Caki2 (cell line): ENCODE measurements at regions not wholly inside any gene's neighbourhood (a gene's known extent, or its start where the extent isn't known, plus 50 kb on each side); places are given as distances from the start of the nearest gene placed in this dataset.
"Not testable (repeated sequence)": the region's sequence is repeated elsewhere in the genome, so short reads cannot be mapped to it uniquely, and the experiment has no call there.

Experiments
- DNase-seq: peaks from one replicate; pipeline ENCODE4 v3.0.0-alpha.2; 2015; ENCODE audit warnings: low read depth
- in situ Hi-C: cut with HindIII; loops from 2 replicates; pipeline ENCODE4 v1.10.0; 2016; ENCODE audit warnings: low sequenced_read_pairs, low pct_unique_long_range_greater_than_20kb, mixed read lengths

- in situ Hi-C loops: no loop called here
- DNase-seq: no peak
Measured at GRCh38 chr10:2885288-2886278, 181.8 kb upstream of the PFKP start.

- DNase-seq, in situ Hi-C loops: not testable (repeated sequence)
Measured at GRCh38 chr10:2883983-2884540, 183.3 kb upstream of the PFKP start.

- DNase-seq: no peak
- in situ Hi-C loops: no loop called here
Measured at GRCh38 chr10:2883238-2883637, 184.1 kb upstream of the PFKP start.

- in situ Hi-C loops: no loop called here
- no peak for DNase-seq
Measured at GRCh38 chr10:2882628-2883027, 184.7 kb upstream of the PFKP start.

GRCh38 chr10:2881720-2882620, 185.4 kb upstream of the PFKP start:
- in situ Hi-C loops: no loop called here
- DNase-seq: no peak

GRCh38 chr10:2880050-2880449, 187.3 kb upstream of the PFKP start:
- DNase-seq, in situ Hi-C loops: not testable (repeated sequence)

- in situ Hi-C loops: no loop called here
- DNase-seq: no peak
Measured at GRCh38 chr10:2878818-2879217, 188.5 kb upstream of the PFKP start.

GRCh38 chr10:2876032-2876431, 191.3 kb upstream of the PFKP start:
- no peak for DNase-seq
- in situ Hi-C loops: no loop called here

GRCh38 chr10:2874963-2875362, 192.4 kb upstream of the PFKP start:
- in situ Hi-C loops: no loop called here
- no peak for DNase-seq

GRCh38 chr10:2873769-2874168, 193.6 kb upstream of the PFKP start:
- in situ Hi-C loops: no loop called here
- no peak for DNase-seq

GRCh38 chr10:2871673-2872219, 195.6 kb upstream of the PFKP start:
- DNase-seq: no peak
- in situ Hi-C loops: no loop called here

- in situ Hi-C loops: no loop called here
- DNase-seq: no peak
Measured at GRCh38 chr10:2870654-2871053, 196.7 kb upstream of the PFKP start.

GRCh38 chr10:2867788-2868299, 199.5 kb upstream of the PFKP start:
- in situ Hi-C loops: no loop called here
- DNase-seq: no peak

- in situ Hi-C loops: no loop called here
- DNase-seq: no peak
Measured at GRCh38 chr10:2866569-2866968, 200.8 kb upstream of the PFKP start.

GRCh38 chr10:2861632-2862210, 205.6 kb upstream of the PFKP start:
- in situ Hi-C loops: no loop called here
- no peak for DNase-seq

GRCh38 chr10:2858452-2858851, 208.9 kb upstream of the PFKP start:
- no peak for DNase-seq
- in situ Hi-C loops: no loop called here

- no peak for DNase-seq
Measured at GRCh38 chr10:2856598-2856997, 210.8 kb upstream of the PFKP start.

More at GRCh38 chr10:2856598-2856997, 210.8 kb upstream of the PFKP start:
- in situ Hi-C loops: no loop called here
